GM12878 (cell line): ENCODE measurements at regions not wholly inside any gene's neighbourhood (a gene's known extent, or its start where the extent isn't known, plus 50 kb on each side); places are given as distances from the start of the nearest gene placed in this dataset.

Source experiments
- CBFB ChIP-seq: IDR thresholded peaks from 2 replicates; pipeline ENCODE4 v1.6.1; 2016; ENCODE audit warnings: antibody characterized with exemption, low read depth
- CTCF ChIP-seq, 3 experiments: IDR thresholded peaks in 2 of 3; conservative IDR thresholded peaks in 1 of 3; 2 replicates each; pipeline ENCODE4 v1.5.1; 2011; ENCODE audit warnings: low read depth in 3 of 3, low read length in 3 of 3, mild to moderate bottlenecking in 3 of 3, control low read depth in 2 of 3, moderate library complexity in 2 of 3, inconsistent platforms in 1 of 3, mixed read lengths in 1 of 3; ENCODE audit not compliant: control insufficient read depth in 2 of 3, insufficient read depth in 1 of 3; ENCODE audit errors: extremely low read depth in 1 of 3
- EZH2 ChIP-seq: IDR thresholded peaks from 2 replicates; pipeline ENCODE4 v1.6.1; 2012; ENCODE audit warnings: low read depth, mild to moderate bottlenecking, control low read depth, inconsistent platforms, low read length, borderline replicate concordance; ENCODE audit not compliant: control insufficient read depth
- RFX5 ChIP-seq: IDR thresholded peaks from 2 replicates; pipeline ENCODE4 v1.6.1; 2011; ENCODE audit warnings: low read depth, low read length, improper control_type of control experiment
- TCF7 ChIP-seq: IDR thresholded peaks from 2 replicates; pipeline ENCODE4 v1.6.1; 2014; ENCODE audit warnings: antibody characterized with exemption, borderline replicate concordance
- ZNF24 ChIP-seq: fragments of 450-650 bp; IDR thresholded peaks from 2 replicates; pipeline ENCODE4 v1.6.1; 2017; ENCODE audit warnings: antibody characterized with exemption, mild to moderate bottlenecking

- TF ChIP-seq ZNF24 (no peak), CTCF (IDR thresholded peaks at IDR 0.05 in 2 of 3, conservative IDR thresholded peaks at IDR 0.05 in 1 of 3; ENCODE audit: control insufficient read depth in 2 of 3, extremely low read depth in 1 of 3, insufficient read depth in 1 of 3, low read depth in 3 of 3, low read length in 3 of 3) (no peak), EZH2 (no peak), RFX5 (no peak), CBFB (no peak), TCF7 (no peak)
Observed at GRCh38 chr13:73837147-73837546, 297.1 kb downstream of the KLF12 start.
